NCI-H460 (cell line): ENCODE measurements at regions not wholly inside any gene's neighbourhood (a gene's known extent, or its start where the extent isn't known, plus 50 kb on each side); places are given as distances from the start of the nearest gene placed in this dataset.
"Not testable (repeated sequence)": the region's sequence is repeated elsewhere in the genome, so short reads cannot be mapped to it uniquely, and the experiment has no call there.

ENCODE experiments used
- DNase-seq: peaks from one replicate; pipeline ENCODE4 v3.0.0-alpha.2; 2016; ENCODE audit warnings: low read depth; ENCODE audit errors: extremely low read depth

DNA sequence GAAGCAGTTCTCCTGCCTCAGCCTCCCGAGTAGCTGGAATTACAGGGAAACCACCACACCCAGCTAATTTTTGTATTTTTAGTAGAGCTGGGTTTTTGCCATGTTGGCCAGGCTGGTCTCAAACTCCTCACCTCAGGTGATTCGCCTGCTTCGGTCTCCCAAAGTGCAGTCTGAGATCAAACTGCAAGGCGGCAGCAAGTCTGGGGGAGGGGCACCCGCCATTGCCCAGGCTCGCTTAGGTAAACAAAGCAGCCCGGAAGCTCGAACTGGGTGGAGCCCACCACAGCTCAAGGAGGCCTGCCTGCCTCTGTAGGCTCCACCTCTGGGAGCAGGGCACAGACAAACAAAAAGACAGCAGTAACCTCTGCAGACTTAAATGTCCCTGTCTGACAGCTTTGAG lies 725.2 kb upstream of the ANKRD30A start:
- DNase-seq = not testable (repeated sequence)

- no peak for DNase-seq
Measured at GRCh38 chr10:36393801-36394200, 731.6 kb upstream of the ANKRD30A start.

GRCh38 chr10:36391405-36391804 lies 734.0 kb upstream of the ANKRD30A start:
- no peak for DNase-seq

DNA sequence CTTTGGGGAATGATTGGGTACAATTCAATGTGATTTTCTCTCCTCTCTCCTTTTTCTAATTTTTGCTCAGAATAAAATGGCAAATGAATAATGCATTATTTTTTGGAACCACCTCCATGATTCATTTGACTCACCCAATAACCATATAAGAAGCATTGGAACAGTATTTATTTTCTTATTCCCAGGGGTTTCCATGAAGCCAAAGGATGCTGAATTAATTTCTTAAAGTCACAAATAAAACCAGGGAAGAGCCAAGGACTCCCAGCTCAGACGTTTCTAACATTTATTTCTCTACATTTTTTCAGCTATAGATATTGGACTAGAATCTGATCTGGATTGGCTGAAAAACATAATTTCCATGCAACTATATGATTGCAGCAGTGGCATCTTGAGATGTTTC lies 735.2 kb upstream of the ANKRD30A start:
- DNase-seq = no peak

DNA sequence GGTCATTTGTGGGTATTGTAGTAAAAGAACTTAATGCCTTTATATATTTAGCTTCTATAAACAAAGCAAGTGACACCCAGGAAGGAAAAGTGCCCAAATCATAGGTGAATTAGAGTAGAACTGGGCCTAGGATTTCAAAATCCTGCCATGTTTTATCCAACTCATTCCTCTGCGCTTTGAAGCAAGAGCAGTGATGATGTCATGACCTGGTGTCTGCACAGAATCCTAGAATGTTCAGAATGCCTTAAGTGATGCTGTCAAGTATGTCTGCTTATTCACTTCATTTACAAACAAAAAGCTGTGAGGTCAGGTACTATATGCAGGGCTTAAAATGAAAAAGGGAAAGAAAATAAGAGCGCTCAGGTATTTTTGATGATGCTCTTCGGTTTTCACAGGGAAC lies 737.2 kb upstream of the ANKRD30A start:
- DNase-seq = no peak

GRCh38 chr10:36385693-36386092 lies 739.7 kb upstream of the ANKRD30A start:
- DNase-seq = no peak

DNA sequence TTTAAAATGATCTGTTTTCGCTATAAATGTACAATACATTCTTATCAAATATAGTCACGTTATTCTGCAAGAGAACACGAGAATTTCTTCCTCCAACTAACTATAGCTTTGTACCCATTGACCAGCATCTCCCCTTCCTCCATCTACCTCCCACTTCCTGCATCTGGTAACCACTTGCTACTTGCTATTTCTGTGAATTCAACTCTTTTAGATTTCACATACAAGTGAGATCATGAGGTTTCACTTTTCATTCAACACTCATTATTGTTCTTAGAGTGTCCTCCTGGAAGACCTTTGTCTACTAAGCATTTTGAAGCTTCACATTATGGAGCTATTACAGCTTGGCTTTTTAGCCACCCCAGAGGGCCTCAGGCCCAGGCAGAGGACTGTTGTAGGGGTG lies 741.3 kb upstream of the FZD8 start:
- DNase-seq = no peak

GRCh38 chr10:36381748-36382147 lies 739.7 kb upstream of the FZD8 start:
- no peak for DNase-seq

- no peak for DNase-seq
Measured at GRCh38 chr10:36380538-36380937, 738.4 kb upstream of the FZD8 start.

DNA sequence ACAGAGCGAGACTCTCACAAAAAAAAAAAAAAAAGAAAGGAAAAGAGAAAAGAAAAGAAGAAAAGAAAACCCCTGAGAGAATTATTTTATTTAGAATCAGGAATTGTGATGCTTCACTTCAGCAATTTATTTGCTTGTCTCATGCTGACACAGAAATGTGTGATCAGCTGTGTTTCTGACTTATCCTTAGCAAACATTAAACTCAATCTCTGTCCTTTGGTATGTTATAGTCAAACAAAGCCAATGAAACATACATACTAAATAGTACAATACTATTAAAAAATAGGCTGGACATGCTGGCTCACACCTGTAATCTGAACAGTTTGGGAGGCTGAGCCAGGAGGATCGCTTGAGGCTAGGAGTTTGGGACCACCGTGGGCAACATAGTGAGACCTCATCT lies 733.0 kb upstream of the FZD8 start:
- DNase-seq = no peak

DNA sequence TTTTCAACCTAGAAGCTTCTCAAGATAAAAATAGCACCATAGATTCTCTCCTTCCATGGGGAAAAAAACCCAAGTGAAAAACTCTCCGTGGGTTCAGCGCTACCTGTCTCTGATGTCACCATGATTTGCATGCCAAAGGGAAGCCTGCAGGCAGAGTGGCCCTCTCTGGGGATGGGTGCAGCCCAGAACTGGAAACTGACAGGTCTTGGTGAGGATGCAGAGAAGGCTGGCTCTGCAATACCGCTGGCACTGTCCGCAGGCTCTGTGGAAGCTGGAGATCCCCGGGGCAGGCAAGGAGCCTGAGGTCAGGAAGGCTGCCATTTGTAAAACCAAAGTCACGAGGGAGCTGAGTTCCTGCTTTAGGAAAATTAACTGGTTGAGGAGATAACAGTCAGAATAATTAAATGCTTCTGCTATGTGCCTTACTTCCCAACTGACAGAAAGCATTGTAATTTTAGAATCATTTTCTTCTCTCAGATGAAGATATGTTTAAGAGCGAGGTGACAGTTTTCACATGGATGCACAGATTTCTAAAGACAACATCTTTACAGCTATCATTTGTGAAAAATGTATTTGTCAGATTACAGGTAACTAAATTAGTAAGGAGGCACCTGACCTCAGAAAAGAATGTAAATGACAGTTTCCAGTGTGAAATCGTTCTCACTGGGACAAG lies 731.5 kb upstream of the FZD8 start:
- no peak for DNase-seq

GRCh38 chr10:36367362-36367761 lies 725.3 kb upstream of the FZD8 start:
- DNase-seq = no peak

DNA sequence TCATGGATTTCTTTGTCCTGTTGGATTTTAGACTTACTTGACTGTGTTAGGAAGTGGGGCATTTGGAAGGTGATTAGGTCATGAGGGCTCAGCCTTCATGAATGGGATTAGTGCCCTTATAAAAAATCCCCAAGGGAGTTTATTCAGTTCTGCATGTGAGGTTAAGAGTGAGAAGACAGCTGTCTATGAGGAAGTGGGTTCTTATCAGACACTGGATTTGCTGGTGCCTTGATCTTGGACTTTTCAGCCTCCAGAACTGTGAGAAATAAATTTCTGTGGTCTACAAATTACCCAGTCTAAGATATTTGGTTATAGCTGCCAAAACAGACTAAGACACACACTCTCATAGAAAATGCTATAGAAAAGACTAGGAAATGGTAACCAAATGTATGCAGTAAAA lies 724.7 kb upstream of the FZD8 start:
- DNase-seq = no peak

GRCh38 chr10:36366065-36366464 lies 724.0 kb upstream of the FZD8 start:
- no peak for DNase-seq

GRCh38 chr10:36362257-36362656 lies 720.2 kb upstream of the FZD8 start:
- DNase-seq = no peak

- DNase-seq = no peak
Measured at GRCh38 chr10:36358736-36359135, 716.6 kb upstream of the FZD8 start.

- DNase-seq = no peak
Measured at GRCh38 chr10:36354633-36355032, 712.5 kb upstream of the FZD8 start.

DNA sequence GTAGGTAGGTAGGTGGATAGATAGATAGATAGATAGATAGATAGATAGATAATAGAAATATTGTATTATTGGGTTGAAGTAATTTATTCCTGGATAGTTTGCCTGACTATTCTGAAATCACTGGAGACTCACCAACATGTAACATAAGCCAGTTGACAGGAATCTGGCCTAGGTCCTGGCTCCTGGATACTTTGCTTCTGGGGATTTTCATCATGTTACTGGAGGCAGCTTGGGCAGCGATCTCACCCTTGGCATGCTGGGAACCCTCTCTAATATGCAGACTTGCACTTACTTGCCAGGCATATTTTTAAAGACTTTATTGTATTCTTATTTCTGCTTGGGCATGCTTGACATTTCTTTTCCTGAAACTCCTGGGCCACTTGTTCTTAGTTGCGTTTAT lies 709.1 kb upstream of the FZD8 start:
- no peak for DNase-seq

GRCh38 chr10:36349445-36350078 lies 707.5 kb upstream of the FZD8 start:
- DNase-seq = no peak

DNA sequence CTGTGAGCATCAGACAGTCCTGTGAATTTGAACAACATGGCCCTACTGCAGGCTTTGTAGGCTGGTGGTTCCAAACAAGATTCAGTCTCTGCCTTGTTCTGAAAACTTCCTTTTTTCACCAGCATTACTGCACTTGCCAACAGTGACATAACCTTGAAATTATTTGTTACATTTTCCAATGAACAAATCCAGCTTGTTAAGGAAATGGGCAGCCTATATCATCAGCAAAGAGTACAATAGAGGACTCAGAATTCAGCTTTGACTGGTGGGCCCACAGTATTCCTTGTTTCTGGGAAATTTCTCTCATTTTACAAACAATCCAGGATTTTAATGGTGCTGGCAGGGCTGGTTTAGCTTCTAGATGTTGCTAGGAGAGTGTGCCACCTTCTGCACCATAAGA lies 703.7 kb upstream of the FZD8 start:
- no peak for DNase-seq

GRCh38 chr10:36345175-36345533 lies 703.1 kb upstream of the FZD8 start:
- DNase-seq = no peak

GRCh38 chr10:36344240-36345174 lies 702.4 kb upstream of the FZD8 start:
- no peak for DNase-seq
